D721Med (cell line): ENCODE measurements at regions not wholly inside any gene's neighbourhood (a gene's known extent, or its start where the extent isn't known, plus 50 kb on each side); places are given as distances from the start of the nearest gene placed in this dataset.

Experiments
- DNase-seq: peaks from one replicate; pipeline ENCODE4 v3.0.0; 2011; ENCODE audit warnings: low spot score; ENCODE audit not compliant: insufficient read length
- FAIRE-seq: peaks from 2 replicates; lab custom pipeline; 2011; peaks lifted over from hg19 to GRCh38; lab: Jason Lieb, UNC
- TF ChIP-seq, protein P1 (sequence below): IDR thresholded peaks from 2 replicates; pipeline ENCODE4 v1.5.1; 2012; ENCODE audit warnings: mild to moderate bottlenecking, control low read depth; ENCODE audit not compliant: insufficient read depth; ENCODE audit errors: missing control alignments

DNA sequence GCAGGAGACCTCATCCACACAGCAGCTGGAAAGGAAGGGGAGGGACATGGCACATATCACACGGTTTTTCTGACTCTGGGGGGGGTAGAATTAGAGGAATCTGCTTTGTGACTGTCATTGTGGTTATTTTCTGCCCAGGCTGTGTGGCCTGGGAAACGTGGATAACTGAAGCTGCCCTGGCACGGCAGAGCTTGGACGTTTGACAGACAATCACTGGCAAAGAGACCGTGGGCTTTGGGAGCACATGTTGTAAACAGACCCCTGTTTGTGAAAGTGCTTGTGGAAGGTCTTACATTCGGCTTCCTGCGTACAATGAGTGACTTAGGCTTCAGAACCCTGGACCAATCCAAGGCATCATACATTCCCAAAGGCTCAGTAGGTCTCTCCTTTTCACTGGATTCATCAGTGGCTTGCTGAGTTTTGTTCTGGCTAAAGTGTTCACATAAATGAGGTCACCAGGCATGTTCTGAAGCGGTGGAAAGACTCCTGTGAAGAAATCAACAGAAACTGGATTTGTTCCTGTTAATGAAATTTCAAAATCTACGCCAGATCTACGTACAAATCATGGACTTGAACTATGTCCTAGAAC, 188.2 kb downstream of the TEX36 start:
- TF ChIP-seq, protein P1, sequence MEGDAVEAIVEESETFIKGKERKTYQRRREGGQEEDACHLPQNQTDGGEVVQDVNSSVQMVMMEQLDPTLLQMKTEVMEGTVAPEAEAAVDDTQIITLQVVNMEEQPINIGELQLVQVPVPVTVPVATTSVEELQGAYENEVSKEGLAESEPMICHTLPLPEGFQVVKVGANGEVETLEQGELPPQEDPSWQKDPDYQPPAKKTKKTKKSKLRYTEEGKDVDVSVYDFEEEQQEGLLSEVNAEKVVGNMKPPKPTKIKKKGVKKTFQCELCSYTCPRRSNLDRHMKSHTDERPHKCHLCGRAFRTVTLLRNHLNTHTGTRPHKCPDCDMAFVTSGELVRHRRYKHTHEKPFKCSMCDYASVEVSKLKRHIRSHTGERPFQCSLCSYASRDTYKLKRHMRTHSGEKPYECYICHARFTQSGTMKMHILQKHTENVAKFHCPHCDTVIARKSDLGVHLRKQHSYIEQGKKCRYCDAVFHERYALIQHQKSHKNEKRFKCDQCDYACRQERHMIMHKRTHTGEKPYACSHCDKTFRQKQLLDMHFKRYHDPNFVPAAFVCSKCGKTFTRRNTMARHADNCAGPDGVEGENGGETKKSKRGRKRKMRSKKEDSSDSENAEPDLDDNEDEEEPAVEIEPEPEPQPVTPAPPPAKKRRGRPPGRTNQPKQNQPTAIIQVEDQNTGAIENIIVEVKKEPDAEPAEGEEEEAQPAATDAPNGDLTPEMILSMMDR = no peak
- FAIRE-seq (no peak), DNase-seq (no peak)

- TF ChIP-seq, protein P1 = no peak
- FAIRE-seq = no peak
- DNase-seq = no peak
These were observed 191.6 kb downstream of the TEX36 start for GRCh38 chr10:125491381-125491780.

GRCh38 chr10:125489731-125490130, 193.2 kb downstream of the TEX36 start:
- no peak for DNase-seq
- no peak for FAIRE-seq
- TF ChIP-seq, protein P1 = no peak

- FAIRE-seq = no peak
- TF ChIP-seq, protein P1 = no peak
- no peak for DNase-seq
These were observed 197.3 kb downstream of the TEX36 start for GRCh38 chr10:125485665-125486064.

- TF ChIP-seq, protein P1 = no peak
- no peak for FAIRE-seq
- DNase-seq = no peak
These were observed 198.8 kb downstream of the TEX36 start for GRCh38 chr10:125484035-125484732.

- FAIRE-seq = no peak
- TF ChIP-seq, protein P1 = no peak
These were observed 200.3 kb downstream of the TEX36 start for GRCh38 chr10:125482637-125483036.

GRCh38 chr10:125482108-125482507, 200.9 kb downstream of the TEX36 start:
- TF ChIP-seq, protein P1 = no peak
- DNase-seq = no peak
- no peak for FAIRE-seq

More at GRCh38 chr10:125482637-125483036, 200.3 kb downstream of the TEX36 start:
- DNase-seq = no peak
